CD4-positive, alpha-beta memory T cell (primary cell): ENCODE measurements at regions not wholly inside any gene's neighbourhood (a gene's known extent, or its start where the extent isn't known, plus 50 kb on each side); places are given as distances from the start of the nearest gene placed in this dataset.
"Not testable (repeated sequence)": the region's sequence is repeated elsewhere in the genome, so short reads cannot be mapped to it uniquely, and the experiment has no call there.

Experiments used
- CTCF ChIA-PET: fragments of 350-600 bp; sonication (Branson Sonifier 250); formaldehyde crosslinking; loops from one replicate; lab custom pipeline; 2021; ENCODE audit warnings: inconsistent platforms; ENCODE audit not compliant: partially characterized antibody; lab: Charles Lee
- POLR2A ChIA-PET: fragments of 350-600 bp; sonication (Branson Sonifier 250); formaldehyde crosslinking; loops from one replicate; lab custom pipeline; 2021; ENCODE audit not compliant: partially characterized antibody; lab: Charles Lee
- DNase-seq, 5 donors: peaks; one replicate each; pipeline versions ENCODE4 v3.0.0 to v3.0.0-alpha.2; 2020 to 2022; ENCODE audit warnings: mixed read lengths in 1 of 5
- H3K27ac ChIP-seq: one replicate; pipeline ENCODE4 v1.7.0; 2013; ENCODE audit warnings: low read depth, low read length
- H3K27me3 ChIP-seq: 2 replicates; pipeline ENCODE4 v1.7.0; 2013; ENCODE audit warnings: mild to moderate bottlenecking, low read length, moderate library complexity; ENCODE audit not compliant: insufficient read depth
- H3K36me3 ChIP-seq: 2 replicates; pipeline ENCODE4 v1.7.0; 2013; ENCODE audit warnings: mild to moderate bottlenecking, low read length, moderate library complexity; ENCODE audit not compliant: insufficient read depth
- H3K4me1 ChIP-seq: 2 replicates; pipeline ENCODE4 v1.7.0; 2013; ENCODE audit warnings: mild to moderate bottlenecking, low read length, moderate library complexity; ENCODE audit not compliant: insufficient read depth
- H3K4me3 ChIP-seq, 2 donors: one replicate each; pipeline ENCODE4 v1.7.0; 2013; ENCODE audit warnings: low read length in 2 of 2, mild to moderate bottlenecking in 1 of 2
- H3K9me3 ChIP-seq, 2 donors: one replicate each; pipeline ENCODE4 v1.7.0; 2013; ENCODE audit warnings: low read length in 2 of 2, control low read depth in 1 of 2; ENCODE audit not compliant: control insufficient read depth in 1 of 2
- H3K27ac Mint-ChIP-seq, 7 donors: one replicate each; pipeline ENCODE4 v1.8.0; 2020 to 2021; ENCODE audit warnings: mixed read lengths in 7 of 7, mild to moderate bottlenecking in 6 of 7, inconsistent platforms in 3 of 7, moderate library complexity in 3 of 7
- H3K27me3 Mint-ChIP-seq, 2 donors: one replicate each; pipeline ENCODE4 v1.8.0; 2020 to 2021; ENCODE audit warnings: mixed read lengths in 2 of 2
- H3K36me3 Mint-ChIP-seq, 2 donors: one replicate each; pipeline ENCODE4 v1.8.0; 2020 to 2021; ENCODE audit warnings: mixed read lengths in 2 of 2, inconsistent platforms in 1 of 2, mild to moderate bottlenecking in 1 of 2
- H3K4me1 Mint-ChIP-seq, 4 donors: one replicate each; pipeline ENCODE4 v1.8.0; 2020 to 2021; ENCODE audit warnings: mixed read lengths in 4 of 4, mild to moderate bottlenecking in 1 of 4
- H3K4me3 Mint-ChIP-seq, 8 donors: one replicate each; pipeline ENCODE4 v1.8.0; 2020 to 2021; ENCODE audit warnings: mixed read lengths in 8 of 8, mild to moderate bottlenecking in 7 of 8, moderate library complexity in 6 of 8, inconsistent platforms in 3 of 8
- H3K9me3 Mint-ChIP-seq, 8 donors: one replicate each; pipeline ENCODE4 v1.8.0; 2020 to 2021; ENCODE audit warnings: mixed read lengths in 8 of 8, mild to moderate bottlenecking in 5 of 8, inconsistent platforms in 3 of 8, moderate library complexity in 1 of 8
- intact Hi-C: fragments of 100-400 bp; cut with micrococcal nuclease; formaldehyde crosslinking; loops from one replicate; pipeline ENCODE4 v1.15.1; 2023

DNA sequence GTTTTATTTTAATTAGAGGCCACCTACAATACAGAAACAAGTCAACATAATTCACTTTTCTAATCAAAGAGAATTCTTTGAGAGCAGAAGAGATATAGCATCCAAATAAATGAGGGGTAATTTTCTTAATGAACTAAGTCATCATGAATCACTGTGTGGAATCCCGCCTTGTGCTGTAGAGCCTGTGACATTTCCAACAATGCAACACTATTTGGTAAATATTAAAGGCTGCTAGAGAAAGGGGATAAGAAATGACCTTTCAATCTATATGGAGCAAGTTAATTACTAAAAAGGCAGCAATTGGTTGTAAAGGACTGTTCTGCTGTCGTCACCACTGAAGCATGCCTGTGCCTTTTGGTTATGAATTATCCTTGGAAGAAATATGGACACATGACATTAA is 345.7 kb upstream of the MAF start:
- ChIA-PET CTCF (no interaction called here), POLR2A (no interaction called here)
- no peaks in the 10 kb centered on the region for H3K27me3 ChIP-seq
- no peak overlapping the region for H3K27ac ChIP-seq
- Mint-ChIP-seq H3K4me3 (no peak overlapping the region), H3K27ac (no peak overlapping the region), H3K27me3 (peaks cover 6 to 11% of the 10 kb centered on the region in 2 donors), H3K36me3 (no peaks in the 10 kb centered on the region), H3K9me3 (peaks cover 0 to 3% (median 0%) of the 10 kb centered on the region in 8 donors), H3K4me1 (no peaks in the 10 kb centered on the region)
- no peak overlapping the region for H3K4me3 ChIP-seq
- no peaks in the 10 kb centered on the region for H3K36me3 ChIP-seq
- H3K4me1 ChIP-seq, result no peaks in the 10 kb centered on the region
- no peaks in the 10 kb centered on the region for H3K9me3 ChIP-seq
- no peak for DNase-seq
- intact Hi-C loops, result no loop called here

DNA sequence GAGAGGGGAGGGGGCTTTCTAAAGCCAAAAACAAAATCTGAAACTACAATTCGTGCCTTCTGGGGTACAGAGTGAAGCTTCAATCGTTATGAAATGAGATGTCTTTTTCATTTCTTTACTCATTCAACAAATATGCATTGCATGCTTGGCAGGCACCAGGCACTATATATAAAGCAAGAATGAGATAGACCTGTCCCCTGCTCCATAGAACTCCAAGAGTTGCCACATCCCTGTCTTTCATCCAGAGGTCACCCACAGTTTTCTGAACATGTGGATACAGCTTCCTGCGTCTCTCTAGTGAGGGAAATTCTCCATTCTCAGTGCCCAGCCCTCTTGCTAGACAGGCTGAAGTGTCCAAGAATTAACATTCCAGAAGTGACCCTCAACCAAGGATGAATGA is 343.2 kb upstream of the MAF start:
- no peaks in the 10 kb centered on the region for H3K4me1 Mint-ChIP-seq
- no peaks in the 10 kb centered on the region for H3K36me3 Mint-ChIP-seq
- Histone ChIP-seq H3K27me3 (no peaks in the 10 kb centered on the region), H3K4me3 (no peak overlapping the region), H3K4me1 (no peaks in the 10 kb centered on the region), H3K27ac (no peak overlapping the region), H3K36me3 (no peaks in the 10 kb centered on the region), H3K9me3 (no peaks in the 10 kb centered on the region)
- intact Hi-C loops, result no loop called here
- H3K9me3 Mint-ChIP-seq, result no peaks in the 10 kb centered on the region
- ChIA-PET CTCF (no interaction called here), POLR2A (no interaction called here)
- no peak overlapping the region for H3K27ac Mint-ChIP-seq
- no peak for DNase-seq
- H3K27me3 Mint-ChIP-seq, result peaks cover 2 to 9% of the 10 kb centered on the region in 2 donors
- no peak overlapping the region for H3K4me3 Mint-ChIP-seq

DNA sequence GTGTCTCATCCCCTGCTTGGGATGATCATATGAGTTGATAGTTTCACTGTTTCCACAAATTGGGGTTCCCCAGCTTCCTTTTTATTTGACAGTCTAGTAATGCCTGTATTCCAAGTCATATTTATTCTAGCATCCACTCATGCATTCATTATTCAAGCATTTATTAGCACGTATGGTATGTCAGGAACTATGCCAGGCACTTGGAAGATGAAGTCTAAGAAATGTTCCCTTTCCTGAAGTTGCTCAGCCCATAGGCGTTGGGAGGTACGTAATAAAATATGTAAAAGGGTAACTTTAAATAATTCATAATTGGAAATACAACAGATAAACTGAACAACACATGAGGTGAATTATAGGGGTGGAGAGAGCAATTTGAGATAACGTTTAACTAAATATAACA is 338.0 kb upstream of the MAF start:
- no peak overlapping the region for H3K27ac ChIP-seq
- H3K9me3 ChIP-seq, result no peaks in the 10 kb centered on the region
- Mint-ChIP-seq H3K9me3 (peaks cover 0 to 2% (median 0%) of the 10 kb centered on the region in 8 donors), H3K4me1 (no peaks in the 10 kb centered on the region), H3K4me3 (no peak overlapping the region), H3K36me3 (no peaks in the 10 kb centered on the region), H3K27me3 (peaks cover 0 to 8% of the 10 kb centered on the region in 2 donors), H3K27ac (no peak overlapping the region)
- no peak for DNase-seq
- H3K27me3 ChIP-seq, result no peaks in the 10 kb centered on the region
- no peaks in the 10 kb centered on the region for H3K36me3 ChIP-seq
- ChIA-PET POLR2A (no interaction called here), CTCF (no interaction called here)
- intact Hi-C loops, result no loop called here
- no peak overlapping the region for H3K4me3 ChIP-seq
- no peaks in the 10 kb centered on the region for H3K4me1 ChIP-seq

DNA sequence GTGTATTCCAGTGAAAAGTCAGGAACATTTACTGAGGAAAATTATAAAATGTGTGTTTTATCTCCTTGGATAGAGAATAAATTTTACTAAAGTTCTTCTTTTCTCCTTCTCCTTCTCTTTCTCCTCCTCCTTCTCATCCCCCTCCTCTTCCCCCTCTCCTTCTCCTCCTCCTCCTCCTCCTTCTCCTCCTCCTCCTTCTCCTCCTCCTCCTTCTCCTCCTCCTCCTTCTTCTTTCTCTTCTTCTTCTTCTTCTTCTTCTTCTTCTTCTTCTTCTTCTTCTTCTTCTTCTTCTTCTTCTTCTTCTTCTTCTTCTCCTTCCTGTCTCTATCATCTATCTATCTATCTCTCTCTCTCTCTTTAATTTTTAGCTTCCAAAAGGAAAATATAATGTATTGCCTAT is 337.1 kb upstream of the MAF start:
- H3K36me3 Mint-ChIP-seq, DNase-seq, H3K4me3 Mint-ChIP-seq, H3K27ac Mint-ChIP-seq, H3K4me3 ChIP-seq, H3K27me3 ChIP-seq, H3K4me1 Mint-ChIP-seq, H3K36me3 ChIP-seq, H3K27ac ChIP-seq, intact Hi-C loops, POLR2A ChIA-PET, H3K9me3 Mint-ChIP-seq, H3K27me3 Mint-ChIP-seq, CTCF ChIA-PET, H3K9me3 ChIP-seq, H3K4me1 ChIP-seq: not testable (repeated sequence)

- Mint-ChIP-seq H3K36me3 (no peaks in the 10 kb centered on the region), H3K4me3 (no peak overlapping the region), H3K27me3 (peaks cover 0 to 4% of the 10 kb centered on the region in 2 donors), H3K4me1 (no peaks in the 10 kb centered on the region), H3K9me3 (peaks cover 0 to 2% (median 0%) of the 10 kb centered on the region in 8 donors), H3K27ac (no peak overlapping the region)
- no peak for DNase-seq
- Histone ChIP-seq H3K4me3 (no peak overlapping the region), H3K36me3 (no peaks in the 10 kb centered on the region), H3K27me3 (no peaks in the 10 kb centered on the region), H3K27ac (no peak overlapping the region), H3K9me3 (no peaks in the 10 kb centered on the region), H3K4me1 (no peaks in the 10 kb centered on the region)
- ChIA-PET POLR2A (no interaction called here), CTCF (no interaction called here)
- intact Hi-C loops, result no loop called here
Measured at GRCh38 chr16:79933603-79934002, 333.1 kb upstream of the MAF start.

DNA sequence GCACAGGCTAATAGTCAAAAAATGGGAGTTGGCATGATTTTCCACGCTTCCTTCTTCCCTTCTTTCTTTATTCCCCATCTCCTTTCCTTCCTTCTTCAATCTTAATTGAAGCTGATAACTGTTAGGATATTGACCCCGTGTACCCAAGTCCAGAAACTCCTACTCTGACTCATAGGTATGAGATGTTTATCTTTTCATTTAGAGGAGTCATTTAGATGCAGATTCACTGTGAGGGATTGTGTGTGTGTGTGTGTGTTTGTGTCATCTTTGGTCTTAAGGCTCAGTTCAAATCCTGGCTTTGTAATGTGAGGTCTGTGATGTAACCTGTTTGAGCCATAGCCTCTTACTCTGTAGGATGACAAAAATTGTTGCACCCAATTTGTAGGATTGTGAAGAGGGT is 332.0 kb upstream of the MAF start:
- H3K4me1 ChIP-seq, result no peaks in the 10 kb centered on the region
- H3K4me1 Mint-ChIP-seq, result no peaks in the 10 kb centered on the region
- H3K9me3 Mint-ChIP-seq, result peaks cover 0 to 2% (median 0%) of the 10 kb centered on the region in 8 donors
- H3K36me3 ChIP-seq, result no peaks in the 10 kb centered on the region
- no peaks in the 10 kb centered on the region for H3K27me3 ChIP-seq
- ChIA-PET CTCF (no interaction called here), POLR2A (no interaction called here)
- no peak overlapping the region for H3K27ac ChIP-seq
- no peaks in the 10 kb centered on the region for H3K9me3 ChIP-seq
- H3K4me3 ChIP-seq, result no peak overlapping the region
- peaks cover 0 to 1% of the 10 kb centered on the region in 2 donors for H3K27me3 Mint-ChIP-seq
- no peak for DNase-seq
- no peak overlapping the region for H3K4me3 Mint-ChIP-seq
- intact Hi-C loops, result no loop called here
- no peak overlapping the region for H3K27ac Mint-ChIP-seq
- no peaks in the 10 kb centered on the region for H3K36me3 Mint-ChIP-seq

DNA sequence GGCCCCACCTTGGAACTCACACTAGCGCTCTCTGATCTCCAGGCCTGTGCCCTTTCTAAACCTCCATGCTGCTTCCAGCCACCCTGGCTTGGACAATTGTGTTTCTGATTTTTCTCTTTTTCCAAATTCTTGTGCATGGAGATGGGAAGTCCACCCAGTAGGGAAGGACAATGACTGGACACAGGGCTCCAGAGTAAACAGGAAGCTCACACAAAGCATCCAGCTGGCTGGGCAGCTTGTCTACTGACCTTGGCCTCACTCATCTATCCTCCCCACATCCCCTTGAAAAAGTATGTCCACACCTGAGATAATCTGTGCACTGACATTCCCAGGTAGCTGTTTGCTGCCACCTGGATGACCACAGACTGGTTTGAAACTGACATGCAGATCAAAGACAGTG is 331.2 kb upstream of the MAF start:
- H3K36me3 Mint-ChIP-seq, result no peaks in the 10 kb centered on the region
- no peak for DNase-seq

More for the DNA sequence above, 331.2 kb upstream of the MAF start:
- intact Hi-C loops, result no loop called here
- H3K4me3 Mint-ChIP-seq, result no peak overlapping the region
- H3K9me3 ChIP-seq, result no peaks in the 10 kb centered on the region
- H3K4me1 Mint-ChIP-seq, result no peaks in the 10 kb centered on the region
- H3K27me3 ChIP-seq, result no peaks in the 10 kb centered on the region
- no peak overlapping the region for H3K27ac ChIP-seq
- ChIA-PET CTCF (no interaction called here), POLR2A (no interaction called here)
- no peaks in the 10 kb centered on the region for H3K36me3 ChIP-seq
- H3K4me1 ChIP-seq, result no peaks in the 10 kb centered on the region
- no peak overlapping the region for H3K27ac Mint-ChIP-seq
- no peaks in the 10 kb centered on the region for H3K27me3 Mint-ChIP-seq
- H3K4me3 ChIP-seq, result no peak overlapping the region
- H3K9me3 Mint-ChIP-seq, result peaks cover 0 to 1% (median 0%) of the 10 kb centered on the region in 8 donors
